Gastrocnemius medialis (tissue), 4 donors: ENCODE measurements at regions not wholly inside any gene's neighbourhood (a gene's known extent, or its start where the extent isn't known, plus 50 kb on each side); places are given as distances from the start of the nearest gene placed in this dataset.

Source experiments
- CTCF ChIP-seq, 5 experiments: fragments of 450-650 bp in 3 of 5; fragments of 200-600 bp in 2 of 5; sonication (generic) in 2 of 5; IDR thresholded peaks in 4 of 5; conservative IDR thresholded peaks in 1 of 5; 1 replicate in 4 of 5; 2 replicates in 1 of 5; pipeline ENCODE4 v1.5.1; 2016 to 2019; ENCODE audit warnings: antibody characterized with exemption in 5 of 5, mild to moderate bottlenecking in 3 of 5, moderate library complexity in 3 of 5
- POLR2A ChIP-seq, 2 donors: fragments of 450-650 bp; IDR thresholded peaks; one replicate each; pipeline ENCODE4 v1.6.1; 2017; ENCODE audit warnings: antibody characterized with exemption in 2 of 2, mild to moderate bottlenecking in 2 of 2, moderate library complexity in 2 of 2

GRCh38 chr4:147101678-147102077 lies 156.0 kb upstream of the TTC29 start:
- TF ChIP-seq CTCF (IDR thresholded peaks at IDR 0.05 in 4 of 5, conservative IDR thresholded peaks at IDR 0.05 in 1 of 5) (no peak), POLR2A (IDR thresholded peaks at IDR 0.05) (no peak)
